HG03521 (cell line): ENCODE measurements at regions not wholly inside any gene's neighbourhood (a gene's known extent, or its start where the extent isn't known, plus 50 kb on each side); places are given as distances from the start of the nearest gene placed in this dataset.

Experiments
- ATAC-seq: cut with Tn5 transposase; IDR thresholded peaks from one replicate; pipeline ENCODE4 v1.9.1; 2021; ENCODE audit warnings: mild to moderate bottlenecking, moderate library complexity; ENCODE audit not compliant: unreplicated experiment

GRCh38 chr2:221100467-221101089 is 471.5 kb downstream of the EPHA4 start:
- ATAC-seq: no peak

- no peak for ATAC-seq
Measured at GRCh38 chr2:221102896-221103688, 469.0 kb downstream of the EPHA4 start.

GRCh38 chr2:221103930-221104329 is 468.2 kb downstream of the EPHA4 start:
- ATAC-seq: no peak

- peak; percentile 45 for ATAC-seq
Measured at GRCh38 chr2:221104361-221104811, 467.7 kb downstream of the EPHA4 start.

DNA sequence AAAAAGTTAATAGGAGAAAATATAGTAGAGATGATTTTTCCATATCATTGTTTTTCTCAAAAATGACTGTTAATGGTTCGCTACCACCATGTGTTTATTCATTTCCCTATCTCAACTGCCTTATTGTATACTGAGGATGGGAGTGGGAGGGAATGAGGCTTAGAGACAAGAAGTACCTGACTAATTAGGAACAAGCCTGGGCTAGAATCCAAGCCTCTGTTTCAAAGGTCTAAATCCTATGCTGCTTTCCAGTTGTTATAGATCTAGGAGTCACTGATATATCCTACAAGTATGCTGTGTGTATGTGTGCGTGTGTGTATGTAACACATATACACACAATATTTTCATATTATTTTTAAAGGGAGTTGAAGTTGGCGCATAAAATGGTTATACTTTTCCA is 465.9 kb downstream of the EPHA4 start:
- ATAC-seq: no peak

- no peak for ATAC-seq
Measured at GRCh38 chr2:221107424-221107823, 464.7 kb downstream of the EPHA4 start.

GRCh38 chr2:221109552-221109951 is 462.6 kb downstream of the EPHA4 start:
- no peak for ATAC-seq

DNA sequence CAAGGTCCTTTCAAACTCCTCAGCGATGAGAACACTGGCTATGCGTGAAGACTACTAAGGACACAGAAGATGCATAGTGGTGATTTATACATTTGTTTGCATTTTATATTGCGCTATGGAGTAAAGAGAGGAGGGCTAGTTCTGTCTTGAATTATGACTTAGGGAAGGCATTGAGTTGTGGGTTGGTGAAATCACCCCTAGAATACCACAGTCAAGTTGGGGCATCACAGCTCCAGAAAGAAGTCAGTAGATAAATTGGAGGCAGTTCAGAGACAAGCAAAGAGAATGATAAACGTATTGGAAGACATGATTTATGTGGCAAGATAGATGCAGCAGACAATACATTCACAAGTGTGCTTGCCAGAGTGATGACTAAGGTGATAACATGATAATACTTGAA is 460.4 kb downstream of the EPHA4 start:
- ATAC-seq: no peak

DNA sequence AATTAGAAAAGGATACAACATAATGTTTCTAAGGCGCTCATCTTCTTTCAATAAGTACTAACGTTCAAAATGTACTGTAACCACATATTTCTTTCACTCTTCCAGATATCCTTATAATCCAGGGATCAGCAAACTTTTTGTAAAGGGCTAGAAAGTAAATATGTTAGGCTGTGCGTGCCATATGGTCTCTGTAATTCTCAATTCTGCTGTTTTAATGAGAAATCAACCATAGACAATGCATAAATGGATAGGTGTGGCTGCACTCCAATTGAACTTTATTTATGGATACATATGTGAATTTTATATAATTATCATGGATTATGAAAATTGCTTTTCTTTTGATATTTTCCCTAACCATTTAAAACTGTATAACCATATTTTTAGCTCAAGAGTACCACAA is 459.4 kb downstream of the EPHA4 start:
- ATAC-seq: no peak

GRCh38 chr2:221115944-221116343 is 456.2 kb downstream of the EPHA4 start:
- no peak for ATAC-seq

GRCh38 chr2:221120643-221121042 is 451.5 kb downstream of the EPHA4 start:
- peak; percentile 73 for ATAC-seq

DNA sequence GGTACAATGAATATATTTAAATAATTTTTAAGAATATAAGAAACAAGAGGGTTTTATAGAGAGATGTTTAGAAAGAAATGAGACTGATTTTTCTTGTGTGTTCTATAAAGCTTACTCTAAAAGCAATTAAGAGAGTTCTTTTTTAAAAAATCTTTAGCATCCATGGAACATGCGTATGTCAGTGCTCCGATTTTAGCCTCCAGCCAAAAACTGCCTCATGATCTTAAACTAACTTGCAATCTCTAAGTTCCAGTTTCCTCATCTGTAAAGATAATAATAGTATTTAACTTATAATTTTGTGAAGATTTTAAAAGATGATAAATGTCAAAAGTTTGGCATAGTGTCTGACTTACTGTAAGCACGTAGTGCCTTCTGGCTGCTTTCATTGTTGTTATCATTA is 448.7 kb downstream of the EPHA4 start:
- ATAC-seq: no peak

DNA sequence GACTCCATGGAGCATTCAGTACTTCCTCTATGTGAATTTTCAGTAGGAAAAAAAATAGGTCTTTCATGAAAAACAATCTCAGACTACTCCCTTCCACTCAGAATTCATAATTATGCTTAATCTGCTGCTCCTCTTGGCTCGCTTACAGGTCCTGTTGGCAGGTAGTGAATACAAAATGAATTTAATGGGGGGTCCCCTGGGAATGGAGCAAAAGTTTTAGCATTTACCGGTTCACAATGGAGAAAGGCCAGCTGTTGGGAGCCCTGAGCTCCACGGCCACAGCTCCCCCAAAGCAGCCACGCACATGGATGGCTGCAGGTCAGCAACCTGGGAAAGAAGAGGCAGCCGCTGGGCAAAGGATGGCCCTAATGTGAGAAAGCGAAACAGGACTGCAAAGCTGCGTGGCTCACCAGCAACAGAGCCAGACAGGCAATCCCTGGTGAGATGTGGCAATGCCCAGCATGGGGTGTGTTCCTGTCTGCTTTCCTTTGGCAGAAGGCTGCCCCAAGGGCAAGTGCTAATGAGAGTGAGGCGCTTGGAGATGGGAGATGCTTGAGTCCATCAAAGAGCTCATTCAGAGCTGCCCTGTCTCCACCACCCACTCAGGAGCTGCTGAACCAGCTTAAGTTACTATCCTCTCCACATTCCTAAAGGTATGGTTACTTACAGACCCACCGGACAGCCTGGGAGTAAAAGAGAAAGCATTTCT is 447.4 kb downstream of the EPHA4 start:
- no peak for ATAC-seq

- no peak for ATAC-seq
Measured at GRCh38 chr2:221125691-221126090, 446.4 kb downstream of the EPHA4 start.

DNA sequence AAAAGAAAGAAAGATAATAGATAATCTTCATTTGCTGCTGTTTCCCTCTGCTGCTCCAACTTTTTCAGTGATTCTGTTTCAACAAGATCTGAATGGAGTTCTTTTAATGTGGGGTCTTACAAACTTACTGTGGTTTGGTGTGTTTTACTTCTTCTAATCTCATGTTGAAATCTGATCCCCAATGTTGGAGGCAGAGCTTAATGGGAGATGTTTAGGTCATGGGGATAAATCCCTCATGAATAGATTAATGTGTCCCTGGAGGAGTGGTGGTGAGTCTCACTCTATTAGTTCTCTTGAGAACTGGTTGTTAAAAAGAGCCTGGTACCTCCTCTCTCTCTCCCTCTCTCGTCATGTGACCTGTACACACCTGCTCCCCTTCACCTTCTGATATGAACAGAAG is 442.4 kb downstream of the EPHA4 start:
- no peak for ATAC-seq

- ATAC-seq: no peak
Measured at GRCh38 chr2:221130431-221130830, 441.7 kb downstream of the EPHA4 start.

- ATAC-seq: no peak
Measured at GRCh38 chr2:221133941-221134340, 438.2 kb downstream of the EPHA4 start.

- ATAC-seq: no peak
Measured at GRCh38 chr2:221134718-221135117, 437.4 kb downstream of the EPHA4 start.

DNA sequence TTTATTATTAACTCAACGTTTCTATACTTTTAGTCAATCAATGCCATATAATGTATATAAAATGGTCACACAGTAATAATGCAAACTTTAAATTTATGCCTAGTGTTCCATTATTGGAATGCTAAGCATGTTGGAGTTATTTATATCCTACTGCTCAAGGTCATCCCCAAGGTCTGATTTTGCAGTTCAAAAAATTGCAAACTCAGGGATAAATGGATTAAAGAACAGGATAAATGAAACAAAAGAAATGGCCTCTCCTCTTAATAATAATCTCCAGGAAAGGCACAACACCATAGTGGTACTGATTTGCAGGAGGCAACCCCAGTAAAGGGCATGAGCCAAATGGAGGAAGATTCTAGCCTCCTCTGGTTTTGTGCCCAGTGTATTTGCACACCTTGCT is 436.4 kb downstream of the EPHA4 start:
- no peak for ATAC-seq

DNA sequence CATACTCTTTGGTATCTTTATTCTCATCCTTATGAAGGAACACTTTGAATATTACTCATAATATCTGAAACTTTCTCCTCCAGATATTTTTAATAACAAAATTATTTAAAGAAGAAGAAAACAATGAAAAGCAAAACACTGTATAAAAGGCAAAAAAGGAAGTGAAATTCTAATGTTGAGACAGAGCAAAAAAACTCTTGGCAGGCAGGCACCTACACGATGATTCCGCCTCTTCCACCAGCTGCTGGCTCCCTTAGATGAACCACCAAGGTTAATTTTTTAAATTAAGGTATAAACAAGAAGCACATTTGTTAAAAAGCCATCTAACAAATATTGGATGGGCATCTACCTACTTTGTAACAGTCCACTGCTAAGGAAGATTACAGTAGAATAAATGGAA is 434.7 kb downstream of the EPHA4 start:
- no peak for ATAC-seq

GRCh38 chr2:221142341-221142740 is 429.8 kb downstream of the EPHA4 start:
- ATAC-seq: no peak

GRCh38 chr2:221143231-221143630 is 428.9 kb downstream of the EPHA4 start:
- ATAC-seq: no peak
